Suprapubic skin (tissue), 3 donors: ENCODE measurements at regions not wholly inside any gene's neighbourhood (a gene's known extent, or its start where the extent isn't known, plus 50 kb on each side); places are given as distances from the start of the nearest gene placed in this dataset.

ENCODE experiments used
- CTCF ChIP-seq, 2 donors: fragments of 200-600 bp in 1 of 2; fragments of 450-650 bp in 1 of 2; sonication (generic) in 1 of 2; IDR thresholded peaks; one replicate each; pipeline ENCODE4 v1.5.1; 2016 to 2019; ENCODE audit warnings: antibody characterized with exemption in 2 of 2, mild to moderate bottlenecking in 1 of 2, moderate library complexity in 1 of 2
- POLR2A ChIP-seq, 2 donors: fragments of 450-650 bp; IDR thresholded peaks; one replicate each; pipeline ENCODE4 v1.6.1; 2017; ENCODE audit warnings: antibody characterized with exemption in 2 of 2, mild to moderate bottlenecking in 2 of 2, moderate library complexity in 2 of 2

- TF ChIP-seq CTCF (IDR thresholded peaks at IDR 0.05) (no peak), POLR2A (IDR thresholded peaks at IDR 0.05) (no peak)
Observed at GRCh38 chr5:17143335-17143734, 74.1 kb upstream of the BASP1 start.
